ENCODE measurements at regions not wholly inside any gene's neighbourhood (a gene's known extent, or its start where the extent isn't known, plus 50 kb on each side); places are given as distances from the start of the nearest gene placed in this dataset.
A peak's percentile ranks its signal among the peaks of the same experiment; 100 is the strongest.

- no peak for DNase-seq
These were observed 393.0 kb downstream of the FOXO1 start for GRCh38 chr13:40273253-40274025.

- DNase-seq, result no peak
These were observed 392.3 kb downstream of the FOXO1 start for GRCh38 chr13:40274103-40274502.

- no peak for DNase-seq
These were observed 391.3 kb downstream of the FOXO1 start for GRCh38 chr13:40275155-40275554.

- no peak for DNase-seq
These were observed 390.8 kb downstream of the FOXO1 start for GRCh38 chr13:40275636-40276035.

- no peak for DNase-seq
These were observed 382.8 kb downstream of the FOXO1 start for GRCh38 chr13:40283666-40284065.

- no peak for DNase-seq
These were observed 380.8 kb downstream of the FOXO1 start for GRCh38 chr13:40285634-40286033.

GRCh38 chr13:40287428-40287827, 379.0 kb downstream of the FOXO1 start:
- no peak for DNase-seq

- no peak for DNase-seq
These were observed 378.2 kb downstream of the FOXO1 start for GRCh38 chr13:40288259-40288658.

- DNase-seq, result no peak
These were observed 375.7 kb downstream of the FOXO1 start for GRCh38 chr13:40290758-40291157.

- DNase-seq, result no peak
These were observed 374.3 kb downstream of the FOXO1 start for GRCh38 chr13:40292108-40292507.

GRCh38 chr13:40292536-40292935, 373.9 kb downstream of the FOXO1 start:
- no peak for DNase-seq

- DNase-seq, result no peak
These were observed 364.1 kb downstream of the FOXO1 start for GRCh38 chr13:40302351-40302750.

GRCh38 chr13:40304391-40304790, 362.1 kb downstream of the FOXO1 start:
- no peak for DNase-seq

GRCh38 chr13:40306817-40307216, 359.6 kb downstream of the FOXO1 start:
- DNase-seq, result no peak

GRCh38 chr13:40309881-40310280, 356.6 kb downstream of the FOXO1 start:
- DNase-seq, result no peak

GRCh38 chr13:40311356-40312101, 354.9 kb downstream of the FOXO1 start:
- no peak for DNase-seq

- no peak for DNase-seq
These were observed 352.9 kb downstream of the FOXO1 start for GRCh38 chr13:40313269-40314200.

GRCh38 chr13:40315416-40316064, 350.9 kb downstream of the FOXO1 start:
- peak in 1 of 2 experiments; percentile 10 for DNase-seq

- no peak for DNase-seq
These were observed 350.1 kb downstream of the FOXO1 start for GRCh38 chr13:40316301-40316700.

GRCh38 chr13:40317980-40318327, 348.5 kb downstream of the FOXO1 start:
- DNase-seq, result no peak

GRCh38 chr13:40318366-40318765, 348.1 kb downstream of the FOXO1 start:
- DNase-seq, result peak; percentile 10 to 64

GRCh38 chr13:40319699-40320579, 346.5 kb downstream of the FOXO1 start:
- no peak for DNase-seq
